PC-9 (cell line): ENCODE measurements at regions not wholly inside any gene's neighbourhood (a gene's known extent, or its start where the extent isn't known, plus 50 kb on each side); places are given as distances from the start of the nearest gene placed in this dataset.

Source experiments
- CTCF ChIP-seq: fragments of 200-600 bp; sonication (generic); conservative IDR thresholded peaks from 2 replicates; pipeline ENCODE4 v1.6.1; 2017; ENCODE audit warnings: mixed run types, antibody characterized with exemption, mild to moderate bottlenecking, moderate library complexity
- EZH2 ChIP-seq: fragments of 200-600 bp; sonication (generic); IDR thresholded peaks from 2 replicates; pipeline ENCODE4 v1.8.0; 2017; ENCODE audit warnings: antibody characterized with exemption, low read depth

GRCh38 chr5:11962122-11962521 lies 57.9 kb upstream of the CTNND2 start:
- no peak for TF ChIP-seq CTCF
- no peak for TF ChIP-seq EZH2
